Esophagus mucosa (tissue), 1 donor: ENCODE measurements at regions not wholly inside any gene's neighbourhood (a gene's known extent, or its start where the extent isn't known, plus 50 kb on each side); places are given as distances from the start of the nearest gene placed in this dataset.

Source experiments
- ATAC-seq: fragments of 200-7000 bp; cut with Tn5 transposase; one replicate; pipeline ENCODE4 v1.9.1; 2020
- donor health status: DM: yes; HTN: yes; CAD: no.

DNA sequence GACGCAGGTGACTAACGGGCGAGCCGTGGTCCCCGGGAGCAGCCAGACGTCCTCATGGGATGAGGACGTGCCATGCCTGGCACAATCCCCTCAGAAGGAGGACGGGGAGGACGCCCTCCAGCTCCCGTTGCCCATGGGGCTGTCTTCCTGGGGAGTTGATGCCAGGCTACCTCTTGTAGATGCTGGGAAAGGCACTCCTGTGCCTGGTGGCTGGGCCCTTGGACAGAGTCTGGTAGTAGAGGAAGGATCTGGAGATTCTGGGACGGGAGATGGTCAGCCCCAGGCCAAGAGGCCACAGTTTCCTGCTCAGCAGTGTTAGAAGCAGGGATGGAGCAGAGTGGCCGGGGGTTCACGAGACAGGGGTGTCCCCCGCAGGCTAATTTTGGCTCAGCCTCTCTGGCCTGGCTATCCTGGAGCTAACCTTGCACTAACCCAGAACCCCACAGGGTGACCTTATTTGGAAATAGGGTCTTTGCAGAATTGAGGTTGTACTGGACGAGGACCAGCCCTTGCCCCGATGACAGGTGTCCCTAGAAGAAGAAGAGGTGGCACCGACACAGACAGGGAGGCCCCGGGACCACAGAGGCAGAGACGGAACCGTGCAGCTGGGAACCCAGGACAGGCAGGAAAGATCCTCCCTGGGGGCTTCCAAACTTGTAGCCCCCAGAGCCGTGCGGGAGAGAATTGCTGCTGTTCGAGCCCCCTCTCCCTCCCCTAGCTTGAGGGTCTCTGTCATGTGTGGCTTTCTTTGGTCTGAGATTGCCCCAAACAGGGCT lies 50.1 kb upstream of the ADRA2C start:
- no peak for ATAC-seq

DNA sequence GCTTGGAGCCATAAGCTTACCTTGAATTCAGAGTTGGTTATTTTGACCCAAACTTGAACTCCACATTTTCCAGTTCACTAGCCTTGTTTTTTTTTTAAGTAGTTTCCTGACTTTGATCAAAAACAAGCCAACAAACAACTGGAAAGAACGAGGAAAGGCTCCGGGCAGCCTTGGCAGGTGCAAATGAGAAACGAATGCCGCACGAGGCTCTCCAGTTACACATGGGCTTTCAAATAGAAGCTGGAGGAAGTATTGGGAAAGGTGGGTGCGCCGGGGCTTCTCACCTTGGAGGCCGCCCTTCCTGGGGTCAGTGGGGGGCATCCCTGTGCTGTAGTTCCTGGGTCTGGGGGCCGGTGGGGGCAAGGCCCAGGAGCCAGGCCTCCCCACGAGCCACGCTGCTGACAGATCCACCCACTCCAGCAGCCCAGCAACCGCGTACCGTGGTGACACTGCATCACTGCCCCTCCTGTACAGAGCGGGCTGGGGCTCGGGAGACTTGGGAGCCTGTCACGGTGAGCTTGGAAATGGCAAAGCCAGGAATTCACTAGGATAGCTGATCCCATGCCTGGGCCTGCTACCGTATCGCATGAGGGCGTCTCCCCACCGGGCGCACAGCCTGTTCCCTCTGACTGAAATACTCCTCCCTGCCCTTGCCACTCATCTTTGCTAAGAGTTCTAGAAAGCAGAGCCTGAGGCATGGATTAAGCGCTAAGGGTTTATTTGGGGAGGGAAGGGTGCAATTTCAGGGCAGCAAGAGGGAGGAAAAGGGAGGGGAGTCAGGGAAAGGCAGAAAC lies 50.9 kb upstream of the ADRA2C start:
- peak; percentile 47 for ATAC-seq

DNA sequence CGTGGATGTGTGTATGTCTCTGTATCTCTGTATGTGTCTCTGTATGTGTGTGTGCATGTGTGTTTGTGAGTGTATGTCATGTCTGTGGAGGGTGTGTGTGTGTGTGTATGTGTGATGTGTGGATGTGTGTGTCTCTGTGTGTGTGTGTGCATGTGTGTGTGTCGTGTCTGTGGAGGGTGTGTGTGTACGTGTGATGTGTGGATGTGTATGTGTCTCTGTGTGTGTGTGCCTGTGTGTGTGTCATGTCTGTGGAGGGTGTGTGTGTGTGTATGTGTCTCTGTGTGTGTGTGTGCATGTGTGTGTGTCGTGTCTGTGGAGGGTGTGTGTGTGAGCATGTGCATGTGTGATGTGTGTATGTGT lies 51.6 kb upstream of the ADRA2C start:
- ATAC-seq = no peak

DNA sequence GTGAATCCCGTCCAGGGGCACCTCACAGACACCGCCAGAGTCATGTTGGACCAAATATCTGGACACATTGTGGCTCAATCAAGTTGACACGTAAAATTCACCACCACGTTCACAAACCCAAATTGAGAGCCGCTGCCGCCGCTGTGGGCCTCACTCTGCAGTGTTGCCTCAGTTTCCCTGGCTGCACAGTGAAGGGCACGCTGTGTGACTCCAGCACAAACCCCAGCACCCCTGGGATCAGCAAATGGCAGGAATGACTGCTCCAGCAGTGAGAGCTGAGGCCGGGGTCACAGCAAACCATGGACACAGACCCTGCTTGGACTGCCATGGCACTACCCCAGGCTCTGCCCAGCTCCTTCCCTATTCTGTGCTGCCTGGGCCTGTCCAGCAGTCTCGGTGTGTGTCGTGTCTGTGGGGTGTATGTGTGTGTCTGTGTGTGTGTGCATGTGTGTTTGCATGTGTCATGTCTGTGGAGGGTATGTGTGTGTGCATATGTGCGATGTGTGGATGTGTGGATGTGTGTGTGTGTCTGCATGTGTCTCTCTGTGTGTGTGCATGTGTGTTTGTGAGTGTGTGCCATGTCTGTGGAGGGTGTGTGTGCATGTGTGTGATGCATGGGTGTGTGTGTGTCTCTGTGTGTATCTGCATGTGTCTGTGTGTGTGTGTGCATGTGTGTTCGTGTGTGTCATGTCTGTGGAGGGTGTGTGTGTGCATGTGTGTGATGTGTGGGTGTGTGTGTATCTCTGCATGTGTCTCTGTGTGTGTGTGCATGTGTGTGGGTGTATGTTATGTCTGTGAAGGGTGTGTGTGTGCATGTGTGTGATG lies 52.2 kb upstream of the ADRA2C start:
- no peak for ATAC-seq

DNA sequence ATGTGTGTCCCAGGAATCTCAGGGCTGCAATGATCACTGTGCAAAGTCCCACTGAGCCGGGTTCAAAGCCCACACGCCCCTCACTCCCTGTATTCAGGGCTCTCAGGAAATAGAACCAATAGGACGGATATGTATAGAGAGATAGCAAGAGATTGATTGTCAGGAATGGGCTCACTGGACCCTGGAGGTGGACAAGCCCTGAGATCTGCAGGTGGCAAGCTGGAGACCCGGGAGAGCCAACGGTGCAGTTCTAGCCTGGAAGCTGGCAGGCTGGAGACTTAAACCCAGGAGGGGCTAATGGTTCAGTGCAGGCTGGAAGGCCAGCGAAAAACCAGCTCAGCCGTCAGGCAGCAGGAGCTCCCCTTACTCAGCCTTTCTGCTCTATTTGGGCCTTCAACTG lies 52.8 kb upstream of the ADRA2C start:
- no peak for ATAC-seq

DNA sequence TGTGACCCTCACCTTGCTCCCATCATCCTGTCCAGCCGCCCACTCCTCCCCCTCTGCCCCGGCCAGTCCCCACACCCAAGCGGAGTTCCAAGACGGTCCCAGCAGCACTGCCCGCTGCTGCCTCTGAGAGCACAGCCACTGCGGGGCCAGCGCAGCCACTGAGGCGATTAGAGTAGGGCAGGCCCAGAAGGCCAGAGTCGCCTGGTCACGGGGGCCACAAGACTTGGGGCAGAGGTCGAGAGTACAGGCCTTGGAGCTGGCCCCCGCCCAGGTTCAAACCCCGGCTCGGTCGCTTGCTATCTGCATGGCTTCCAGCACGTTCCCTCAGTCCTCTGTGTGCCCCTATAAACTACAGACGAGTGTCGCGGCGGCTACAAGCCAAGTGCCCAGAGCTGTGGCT lies 53.2 kb upstream of the ADRA2C start:
- ATAC-seq = no peak

DNA sequence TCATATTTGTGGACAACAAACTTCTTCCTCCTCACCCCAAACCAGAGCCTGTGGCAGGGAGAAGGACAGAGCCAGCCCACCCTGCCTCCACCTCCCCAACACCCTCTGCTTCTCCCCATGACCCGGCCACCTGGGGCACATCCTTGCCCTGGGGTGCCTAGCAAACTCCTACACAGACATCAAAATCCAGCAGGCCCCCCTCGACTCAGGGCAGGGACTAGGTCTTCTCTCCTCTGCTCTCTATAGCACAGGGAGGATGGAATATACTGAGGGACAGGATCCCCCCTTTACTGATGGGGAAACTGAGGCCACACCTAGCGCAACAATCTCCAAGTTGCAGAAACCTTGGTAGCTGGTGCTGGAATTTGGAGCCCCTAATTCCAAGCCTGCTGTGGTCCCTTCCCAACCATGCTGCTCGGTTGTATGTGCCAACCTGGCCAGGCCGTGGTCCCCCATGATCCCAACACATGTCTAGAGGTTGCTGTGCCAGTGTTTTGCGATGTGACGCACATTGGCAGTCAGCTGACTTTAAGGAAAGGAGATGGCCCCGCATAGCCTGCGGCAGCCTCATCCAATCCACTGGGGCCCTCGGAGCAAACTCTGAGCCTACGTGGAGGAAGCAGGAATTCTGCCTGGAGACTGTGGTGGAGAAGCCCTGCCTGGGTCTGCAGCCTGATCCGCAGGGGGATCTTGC lies 53.9 kb upstream of the ADRA2C start:
- no peak for ATAC-seq

DNA sequence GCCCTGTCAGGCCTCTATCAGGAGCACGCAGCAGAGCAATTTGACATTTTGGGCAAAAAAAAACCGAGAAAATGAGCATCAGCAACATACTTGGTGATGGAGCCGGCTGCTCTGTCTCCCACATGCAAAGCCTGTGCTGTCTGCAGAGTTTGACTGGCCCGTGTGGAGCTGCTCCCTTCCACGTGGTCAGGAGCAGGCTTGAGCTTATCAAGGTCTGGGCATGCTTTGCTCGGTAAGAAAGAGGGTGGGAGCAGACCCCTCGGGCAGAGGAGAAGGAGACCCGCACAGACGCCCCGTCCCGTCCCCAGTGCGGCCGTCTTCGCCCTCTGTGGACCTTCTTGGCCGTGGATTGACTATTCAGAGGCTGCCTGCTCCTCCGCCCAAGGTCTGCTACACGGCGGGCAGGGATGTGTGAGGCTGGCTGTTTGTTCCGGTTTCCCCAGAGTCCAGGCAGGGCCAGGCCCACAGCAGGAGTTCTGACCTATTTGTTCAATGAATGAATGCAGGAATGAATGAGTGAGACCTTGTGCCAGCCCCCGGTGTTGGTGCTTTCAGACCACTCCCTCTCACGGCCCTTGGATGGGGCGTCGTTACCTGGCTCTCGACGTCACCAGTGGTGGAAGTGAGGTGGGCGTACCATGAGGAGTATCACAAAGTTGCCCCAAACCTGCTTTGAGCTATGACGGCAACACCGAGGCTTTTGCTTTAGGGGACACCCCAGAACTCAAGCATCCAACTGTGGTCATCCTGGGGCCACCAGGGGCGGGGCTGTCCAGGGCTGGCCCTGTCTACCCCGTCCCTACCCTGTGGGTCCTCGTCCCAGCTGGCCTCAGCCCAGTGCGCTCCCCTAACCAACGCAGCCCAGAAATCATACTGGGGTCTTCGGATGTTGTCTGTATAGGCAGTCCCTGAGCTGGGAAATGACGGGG lies 54.7 kb upstream of the ADRA2C start:
- no peak for ATAC-seq

DNA sequence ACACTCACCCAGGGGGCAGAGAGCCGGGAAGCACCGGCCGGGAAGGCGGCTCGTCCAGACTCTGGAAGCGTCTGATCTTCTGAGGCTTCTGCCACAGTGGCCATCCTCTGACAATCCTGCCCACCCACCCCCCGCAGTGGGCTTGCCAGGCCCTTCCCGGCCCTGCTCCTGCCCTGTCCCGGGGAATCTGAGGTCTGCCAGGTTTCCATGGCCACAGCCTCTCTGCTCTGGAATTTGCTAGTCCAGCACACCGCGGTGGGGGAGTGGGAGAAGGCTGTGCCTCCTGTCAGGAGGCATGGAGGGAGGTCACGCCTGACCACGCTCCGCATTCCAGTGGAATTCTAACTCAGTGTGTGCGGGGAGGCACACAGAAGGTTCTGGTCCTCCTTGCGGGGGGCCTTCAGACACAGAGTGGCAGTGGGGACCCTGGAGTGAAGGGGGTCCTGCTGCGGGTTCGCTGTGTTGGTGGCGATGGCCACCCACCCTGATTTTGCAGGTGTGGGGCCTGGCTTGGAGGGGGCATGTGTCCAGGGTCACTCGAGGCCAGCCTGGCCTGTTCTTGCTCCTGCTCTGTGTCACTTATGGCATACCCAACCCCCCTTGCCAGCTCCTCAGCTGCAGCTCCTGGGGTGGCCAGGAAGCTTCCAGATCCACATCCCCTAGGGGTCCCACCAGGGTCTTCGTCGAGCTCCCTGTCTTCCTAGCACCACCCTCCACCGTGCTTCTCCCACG lies 55.6 kb upstream of the ADRA2C start:
- ATAC-seq = no peak

DNA sequence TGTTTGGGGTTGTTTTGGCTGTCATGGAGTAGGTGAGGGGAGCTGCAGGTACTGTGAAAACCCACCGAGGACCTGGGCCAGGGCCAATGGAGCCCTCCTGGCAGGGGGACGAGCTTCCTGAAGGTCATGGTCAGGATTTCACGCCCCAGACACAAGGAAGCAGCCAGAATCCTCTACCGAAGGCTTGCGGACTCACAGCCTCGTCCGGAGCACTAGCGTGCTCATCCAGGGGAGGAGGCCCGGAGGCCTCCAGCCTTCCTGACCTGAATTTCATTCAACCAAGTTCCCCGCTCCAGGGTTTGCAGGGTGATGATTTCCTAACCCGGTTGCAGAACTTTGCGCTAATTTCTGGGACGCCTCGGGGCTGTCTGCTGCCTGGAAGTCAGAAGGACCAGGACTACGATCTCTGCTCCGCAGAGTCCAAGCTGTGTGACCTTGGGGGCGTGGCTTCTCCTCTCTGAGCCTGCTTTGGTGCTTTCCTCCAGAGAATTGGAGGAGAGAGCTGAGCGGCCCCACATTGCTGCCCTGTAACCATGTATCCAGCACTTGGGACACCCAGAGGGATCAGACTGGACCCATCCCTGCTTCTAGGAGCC lies 56.2 kb upstream of the ADRA2C start:
- ATAC-seq = no peak

DNA sequence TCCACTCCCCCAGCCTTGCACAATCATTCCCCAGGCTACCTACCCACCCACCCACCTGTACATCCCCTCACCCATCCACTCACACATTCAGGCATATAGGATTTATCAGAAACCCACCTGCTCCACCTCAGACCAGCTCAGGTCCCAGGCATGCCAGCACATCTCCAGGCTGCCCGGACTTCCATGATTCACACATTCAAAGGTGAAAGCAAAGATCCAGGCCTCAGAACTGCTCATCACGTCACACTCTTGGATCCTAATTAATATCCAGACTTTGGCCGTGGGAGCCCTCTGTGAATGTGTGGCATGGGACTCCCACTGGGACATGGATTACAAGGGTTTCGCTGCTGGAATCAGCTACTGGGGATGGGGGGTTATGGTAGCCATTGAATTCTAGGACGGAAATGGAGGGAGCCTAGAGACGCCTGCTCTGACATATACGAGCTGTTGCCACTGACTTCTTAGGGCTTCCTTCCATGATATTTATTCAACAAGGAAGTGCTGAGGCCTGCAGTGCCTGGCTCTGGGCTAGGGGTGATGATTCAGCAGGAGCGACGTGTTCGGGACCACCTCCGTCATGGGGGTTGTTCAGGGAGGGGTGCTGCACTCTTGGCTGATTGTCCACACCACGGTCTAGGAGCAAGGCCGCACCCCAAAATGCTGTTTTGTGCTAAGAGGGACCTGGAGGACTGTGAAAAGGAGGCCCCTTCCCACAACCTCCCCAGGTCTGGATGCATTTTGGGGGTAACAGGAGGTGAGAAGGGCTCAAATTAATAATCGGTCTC lies 56.9 kb upstream of the ADRA2C start:
- no peak for ATAC-seq

DNA sequence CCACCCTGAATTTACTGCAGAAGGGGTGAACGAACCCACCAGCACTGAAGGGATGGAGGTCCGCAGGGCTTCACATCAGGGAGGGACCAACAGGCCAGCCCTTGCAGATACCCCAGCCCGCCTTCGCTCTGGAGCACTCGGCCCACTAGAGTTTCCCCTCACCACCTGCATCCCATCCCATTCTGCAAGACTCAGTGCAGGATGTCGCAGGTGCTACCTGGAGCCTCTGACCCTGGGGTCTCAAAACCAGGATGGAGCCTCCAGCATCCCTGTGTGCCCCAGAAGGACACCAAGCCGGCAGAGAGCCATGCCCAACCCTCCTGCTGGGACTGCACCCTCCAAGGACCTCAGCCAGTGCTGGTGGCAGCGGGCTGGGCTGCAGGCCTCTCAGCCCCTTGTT lies 57.6 kb upstream of the ADRA2C start:
- ATAC-seq = no peak

DNA sequence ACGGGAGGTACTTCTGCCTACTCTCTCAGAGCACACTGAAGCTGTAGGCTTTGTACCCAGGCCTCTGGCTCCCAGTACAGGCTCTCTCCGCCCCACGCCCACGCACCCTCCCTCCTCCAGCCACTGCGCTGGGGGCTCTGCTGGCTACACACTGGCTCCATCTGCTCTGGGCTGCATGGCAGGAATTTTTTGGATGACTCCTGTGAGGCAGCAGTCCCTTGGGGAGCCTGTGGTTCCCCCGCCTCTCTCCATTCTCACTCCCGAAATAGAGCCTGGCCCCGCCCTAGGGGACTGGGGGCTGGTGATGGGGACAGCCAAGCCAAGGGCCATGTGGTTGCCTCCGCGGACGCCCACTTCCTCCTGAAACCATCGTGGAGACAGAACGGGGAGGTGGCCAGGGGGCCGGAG lies 58.1 kb upstream of the ADRA2C start:
- no peak for ATAC-seq

DNA sequence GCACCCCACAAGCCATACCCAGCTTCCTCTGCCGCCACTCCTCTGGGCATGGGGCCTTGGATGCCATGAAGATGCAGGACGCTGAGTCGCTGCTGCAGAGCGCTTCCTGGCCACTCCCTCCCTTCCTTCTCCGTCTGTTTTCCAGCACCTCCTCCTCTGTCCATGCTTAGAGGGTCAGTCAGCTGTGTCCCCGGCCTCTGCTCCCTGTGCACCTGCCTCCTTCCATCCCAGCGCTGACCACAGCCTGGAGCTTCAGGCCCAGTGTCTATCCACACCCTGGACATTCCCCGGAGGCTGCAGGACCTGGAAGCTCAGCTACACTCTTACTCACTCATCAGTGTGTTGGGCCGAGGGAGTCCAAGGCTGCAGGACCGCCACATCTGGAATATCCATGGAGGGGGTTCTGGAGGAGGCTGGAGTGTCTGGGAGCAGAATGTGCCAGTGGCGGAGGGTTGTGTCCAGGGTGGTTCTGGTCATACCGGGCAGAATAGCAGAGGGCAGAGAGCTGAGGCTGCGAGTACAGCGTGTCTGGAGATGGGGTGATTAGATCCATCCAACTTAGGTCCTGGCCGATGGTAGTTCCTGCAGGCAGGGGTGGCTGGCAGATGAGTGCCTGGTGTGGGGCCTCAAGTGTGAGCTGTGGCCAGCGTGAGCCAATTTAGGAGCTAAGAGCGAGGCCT lies 58.6 kb upstream of the ADRA2C start:
- ATAC-seq = no peak

DNA sequence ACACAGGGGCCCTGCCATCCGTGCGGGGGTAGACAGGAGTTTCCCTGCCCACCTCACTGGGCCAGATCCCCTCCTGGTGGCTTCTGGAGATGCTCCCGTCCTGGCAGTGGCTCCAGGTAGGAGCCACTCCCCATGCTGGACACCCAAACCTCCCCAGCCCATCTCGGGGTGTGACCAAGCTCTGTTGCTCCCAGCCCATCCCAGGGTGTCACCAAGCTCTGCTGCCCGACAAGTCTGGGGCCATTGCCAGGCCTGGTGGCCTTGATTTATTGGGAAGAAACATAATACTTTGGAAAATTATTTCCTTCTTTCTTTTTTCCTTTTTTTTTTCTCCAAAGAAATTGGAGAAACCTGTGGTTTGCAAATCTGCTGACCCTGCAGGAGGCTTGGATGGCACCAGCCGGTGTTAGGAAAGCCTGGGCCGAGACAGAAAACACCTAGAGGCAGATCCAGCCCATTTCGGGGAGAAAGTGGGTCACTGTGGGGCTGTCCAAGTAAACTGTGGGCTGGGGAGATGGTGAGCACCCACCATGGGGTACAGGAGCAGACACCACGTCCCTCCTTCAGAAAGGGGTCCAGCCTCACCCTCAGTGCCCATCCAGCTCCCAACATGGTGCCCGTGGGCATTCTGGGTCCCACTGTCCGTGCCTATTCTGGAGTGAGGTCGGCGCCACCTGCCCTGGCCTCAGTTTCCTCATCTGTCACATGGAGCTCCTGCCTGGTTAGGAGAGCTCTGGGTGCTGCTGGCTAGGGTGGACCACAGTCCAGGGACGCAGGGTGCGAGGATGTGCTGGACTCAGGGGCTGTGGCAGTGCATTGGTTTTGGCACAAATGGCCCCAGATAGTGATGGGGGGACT lies 59.4 kb upstream of the ADRA2C start:
- ATAC-seq = no peak

DNA sequence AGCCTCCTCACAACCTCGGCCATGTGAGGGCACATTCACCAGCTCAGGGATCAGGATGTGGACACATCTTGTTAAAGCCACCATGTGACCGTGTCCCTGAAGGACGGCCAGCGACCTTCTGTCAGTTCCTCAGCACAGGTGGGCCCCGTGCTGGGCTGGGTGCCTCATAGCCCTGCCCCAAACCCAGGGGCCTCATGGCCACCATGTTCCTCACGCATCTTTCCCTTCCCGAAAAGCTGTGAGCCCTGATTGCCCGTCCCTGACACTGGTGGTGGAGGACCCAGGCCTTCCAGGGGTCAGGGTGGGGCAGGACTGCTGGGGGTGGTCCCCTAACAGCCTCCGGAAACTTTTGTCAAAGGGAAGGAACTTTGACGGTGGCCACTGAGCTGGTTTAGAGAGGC lies 60.1 kb upstream of the ADRA2C start:
- no peak for ATAC-seq

DNA sequence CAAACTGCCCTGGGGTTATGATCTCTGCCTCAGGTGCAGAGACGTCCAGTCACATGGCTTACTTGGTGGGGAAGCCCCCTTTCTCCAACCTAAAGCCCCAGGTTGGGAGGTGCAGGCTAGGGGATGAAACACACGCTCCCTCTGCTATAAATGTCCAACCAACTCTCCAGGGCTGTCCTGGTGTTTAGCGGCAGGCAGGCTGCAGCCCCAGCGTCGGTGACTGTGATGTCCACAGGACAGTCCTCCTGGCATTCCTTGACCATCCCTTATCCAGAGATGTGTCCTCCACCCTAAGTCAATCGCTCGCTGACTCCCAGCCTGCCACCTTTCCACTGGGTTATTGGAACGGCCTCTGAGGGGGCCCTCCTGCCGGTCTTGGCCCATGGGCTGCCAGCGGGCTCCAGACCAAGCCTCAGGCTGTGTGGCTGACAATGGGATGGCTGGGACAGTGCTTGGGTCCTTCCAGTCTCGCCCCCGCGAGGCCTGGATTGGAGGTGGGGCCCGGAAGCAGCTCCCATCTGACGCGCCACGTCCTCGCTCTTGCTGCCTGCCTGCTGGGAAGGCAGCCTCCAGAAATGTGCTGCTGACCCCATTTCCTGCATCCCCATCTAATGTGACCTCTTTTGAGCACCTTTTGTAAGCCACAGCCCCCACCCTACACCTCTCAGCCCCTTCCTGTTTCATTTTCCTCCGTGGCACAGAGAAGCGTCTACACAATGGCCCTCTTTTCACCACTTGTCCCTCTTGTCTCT lies 60.8 kb upstream of the ADRA2C start:
- ATAC-seq = no peak
